Stimulated activated CD8-positive, alpha-beta memory T cell treated with anti-CD3 and anti-CD28 coated beads, Interleukin-15, amount 100 ng/mL, for 48 hours (primary cell): ENCODE measurements at regions not wholly inside any gene's neighbourhood (a gene's known extent, or its start where the extent isn't known, plus 50 kb on each side); places are given as distances from the start of the nearest gene placed in this dataset.
"Not testable (repeated sequence)": the region's sequence is repeated elsewhere in the genome, so short reads cannot be mapped to it uniquely, and the experiment has no call there.

Experiments
- DNase-seq, 2 donors: peaks; one replicate each; pipeline ENCODE4 v3.0.0-alpha.2; 2020; ENCODE audit warnings: low read depth in 2 of 2

GRCh38 chr9:78122631-78123030 is 91.0 kb upstream of the GNAQ start:
- no peak for DNase-seq

GRCh38 chr9:78121488-78121887 is 89.9 kb upstream of the GNAQ start:
- DNase-seq = peak in 1 of 2 donors; percentile 8

GRCh38 chr9:78118742-78119473 is 87.3 kb upstream of the GNAQ start:
- no peak for DNase-seq

GRCh38 chr9:78115073-78115472 is 83.5 kb upstream of the GNAQ start:
- DNase-seq = no peak

GRCh38 chr9:78114581-78114980 is 83.0 kb upstream of the GNAQ start:
- DNase-seq = no peak

- DNase-seq = no peak
Measured at GRCh38 chr9:78112406-78112805, 80.8 kb upstream of the GNAQ start.

GRCh38 chr9:78112004-78112403 is 80.4 kb upstream of the GNAQ start:
- no peak for DNase-seq

- DNase-seq = no peak
Measured at GRCh38 chr9:78109075-78109474, 77.5 kb upstream of the GNAQ start.

GRCh38 chr9:78106586-78106985 is 75.0 kb upstream of the GNAQ start:
- DNase-seq = peak; percentile 32 to 39

- peak in 1 of 2 donors; percentile 14 for DNase-seq
Measured at GRCh38 chr9:78103971-78104433, 72.4 kb upstream of the GNAQ start.

- DNase-seq = no peak
Measured at GRCh38 chr9:78101247-78101646, 69.6 kb upstream of the GNAQ start.

GRCh38 chr9:78097541-78097940 is 65.9 kb upstream of the GNAQ start:
- DNase-seq = no peak

GRCh38 chr9:78091731-78092130 is 60.1 kb upstream of the GNAQ start:
- DNase-seq = no peak

- DNase-seq = no peak
Measured at GRCh38 chr9:78089111-78089510, 57.5 kb upstream of the GNAQ start.

GRCh38 chr9:78088190-78088589 is 56.6 kb upstream of the GNAQ start:
- DNase-seq = not testable (repeated sequence)
